ENCODE measurements at regions not wholly inside any gene's neighbourhood (a gene's known extent, or its start where the extent isn't known, plus 50 kb on each side); places are given as distances from the start of the nearest gene placed in this dataset.

DNA sequence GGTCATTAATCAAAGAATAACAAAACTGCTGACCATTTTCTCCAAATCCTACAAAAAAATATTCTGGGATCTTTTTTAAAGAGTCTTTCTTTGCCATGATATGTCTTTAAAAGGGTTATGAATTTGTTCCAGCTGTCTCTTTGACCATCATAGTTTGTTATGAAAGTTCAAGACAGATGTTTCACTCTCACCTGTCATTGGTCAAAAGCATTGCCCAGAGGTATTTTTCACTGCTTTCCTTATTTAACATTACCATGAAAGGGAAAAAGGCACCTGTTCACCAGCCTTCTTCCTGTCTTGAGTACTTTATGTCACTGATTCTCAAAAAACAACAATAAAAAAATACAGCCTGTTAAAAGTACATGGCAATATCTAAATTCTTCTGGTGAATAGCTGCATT lies 643.8 kb downstream of the FAT4 start:
- TF ChIP-seq CTCF (IDR thresholded peaks at IDR 0.05) = no peak
- TF ChIP-seq POLR2A (IDR thresholded peaks at IDR 0.05) = no peak
- intact Hi-C loops (cut with DNase I; ENCODE audit: low total_unique reads) = no loop called here
- no peak for DNase-seq (ENCODE audit: low spot score in 2 of 2)
- no peak overlapping the region for H3K4me3 ChIP-seq (ENCODE audit: low read depth, poor library complexity, severe bottlenecking)

DNA sequence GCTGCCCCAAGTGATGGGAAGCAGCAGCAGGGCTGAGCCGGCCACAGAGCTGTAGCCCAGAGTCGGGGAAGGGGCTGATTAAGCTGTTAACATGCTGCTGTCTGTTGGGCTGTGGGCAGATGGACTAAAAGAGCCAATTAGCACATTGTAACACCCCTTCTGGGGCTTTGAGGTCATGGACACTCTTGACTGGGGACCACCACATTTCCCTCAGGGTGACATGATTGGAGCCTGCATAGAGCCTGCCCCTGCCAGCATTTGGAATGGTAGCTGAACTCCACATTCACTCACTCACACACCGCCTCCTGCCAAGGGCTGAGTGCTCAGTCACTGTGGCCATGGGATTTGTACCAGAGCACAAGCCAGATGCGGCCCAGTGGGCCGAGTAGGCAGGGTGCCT lies 646.9 kb downstream of the FAT4 start:
- no peak for DNase-seq (ENCODE audit: low spot score in 2 of 2)
- WGBS, 2 donors = 80 to 87% methylated on average over 5 of the region's 5 CpGs
- intact Hi-C loops (cut with DNase I; ENCODE audit: low total_unique reads) = no loop called here
- no peak overlapping the region for H3K4me3 ChIP-seq (ENCODE audit: low read depth, poor library complexity, severe bottlenecking)
- TF ChIP-seq CTCF (IDR thresholded peaks at IDR 0.05) (no peak), POLR2A (IDR thresholded peaks at IDR 0.05) (no peak)

GRCh38 chr4:125975861-125976397 lies 661.2 kb downstream of the FAT4 start:
- 83% methylated on average over 4 of the region's 4 CpGs for WGBS, 2 donors
- intact Hi-C loops (cut with DNase I; ENCODE audit: low total_unique reads) = no loop called here
- H3K4me3 ChIP-seq (ENCODE audit: low read depth, poor library complexity, severe bottlenecking) = no peak overlapping the region
- no peak for DNase-seq (ENCODE audit: low spot score in 2 of 2)
- TF ChIP-seq POLR2A (IDR thresholded peaks at IDR 0.05) = no peak
- TF ChIP-seq CTCF (IDR thresholded peaks at IDR 0.05) = no peak

- intact Hi-C loops (cut with DNase I; ENCODE audit: low total_unique reads) = no loop called here
- TF ChIP-seq POLR2A (IDR thresholded peaks at IDR 0.05) = no peak
- TF ChIP-seq CTCF (IDR thresholded peaks at IDR 0.05) = no peak
- WGBS, 2 donors = 84 to 87% methylated on average over 6 of the region's 6 CpGs
- DNase-seq (ENCODE audit: low spot score in 2 of 2) = no peak
- H3K4me3 ChIP-seq (ENCODE audit: low read depth, poor library complexity, severe bottlenecking) = no peak overlapping the region
These were observed 665.2 kb downstream of the FAT4 start for GRCh38 chr4:125979950-125980349.

DNA sequence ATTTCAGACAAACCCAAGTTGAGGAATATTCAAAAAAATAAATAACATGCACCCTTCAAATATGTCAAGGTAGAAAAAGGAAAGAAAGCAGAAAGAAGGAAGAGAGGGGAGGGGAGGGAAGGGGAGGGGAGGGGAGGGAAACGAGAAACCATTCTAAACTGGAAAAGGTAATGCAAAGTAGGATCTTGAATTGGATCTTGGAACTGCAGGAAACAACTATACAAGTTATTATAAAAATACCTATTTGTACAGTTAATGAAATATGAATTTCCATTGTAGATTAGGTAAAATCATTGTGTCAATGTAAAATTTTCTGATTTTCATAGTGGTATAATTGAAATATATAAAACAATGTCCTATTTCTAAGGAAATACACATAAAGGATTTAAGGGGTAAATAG lies 668.4 kb downstream of the FAT4 start:
- WGBS, 2 donors = 61 to 80% methylated on average over 1 of the region's 1 CpG

More for the DNA sequence above, 668.4 kb downstream of the FAT4 start:
- TF ChIP-seq CTCF (IDR thresholded peaks at IDR 0.05) = no peak
- TF ChIP-seq POLR2A (IDR thresholded peaks at IDR 0.05) = no peak
- intact Hi-C loops (cut with DNase I; ENCODE audit: low total_unique reads) = no loop called here
- no peak overlapping the region for H3K4me3 ChIP-seq (ENCODE audit: low read depth, poor library complexity, severe bottlenecking)
- DNase-seq (ENCODE audit: low spot score in 2 of 2) = no peak

Measured in lower leg skin (tissue), 4 donors.